ENCODE measurements at regions not wholly inside any gene's neighbourhood (a gene's known extent, or its start where the extent isn't known, plus 50 kb on each side); places are given as distances from the start of the nearest gene placed in this dataset.

- H3K9me2 ChIP-seq (replicated peaks; ENCODE audit: low read length): no peaks in the 10 kb centered on the region
- no TSS peak for BruUV-seq (replicated peaks)
- ChIA-PET POLR2A (ENCODE audit: unreplicated experiment) (no interaction called here), CTCF (no interaction called here)
- no peaks in the 10 kb centered on the region for H3K36me3 ChIP-seq (ENCODE audit: low read depth, low read length)
- H3K9ac ChIP-seq (ENCODE audit: low read length): no peak overlapping the region
- H3K79me2 ChIP-seq (ENCODE audit: low read length): no peaks in the 10 kb centered on the region
- no peaks in the 10 kb centered on the region for H3K27me3 ChIP-seq (ENCODE audit: low read length)
- H3K9me3 ChIP-seq (ENCODE audit: low read length): no peaks in the 10 kb centered on the region
- intact Hi-C loops (cut with micrococcal nuclease): no loop called here
- H3K4me1 ChIP-seq (ENCODE audit: insufficient read depth, low read length): no peaks in the 10 kb centered on the region
- H3K27ac ChIP-seq (ENCODE audit: low read length): no peak overlapping the region
- DNase-seq (no peak), ATAC-seq (no peak)
- TF ChIP-seq EZH2 (IDR thresholded peaks at IDR 0.05; ENCODE audit: low read length, unreplicated experiment) (no peak), CTCF (conservative IDR thresholded peaks at IDR 0.05; ENCODE audit: low read depth, low read length) (no peak), EZH2phosphoT487 (IDR thresholded peaks at IDR 0.05; ENCODE audit: borderline replicate concordance, low read length) (no peak)
- H2AFZ ChIP-seq (ENCODE audit: low read length): no peak overlapping the region
- H3F3A ChIP-seq (ENCODE audit: low read length, unreplicated experiment): no peaks in the 10 kb centered on the region
- no peak overlapping the region for H3K4me3 ChIP-seq (ENCODE audit: low read length)
- no peak overlapping the region for H3K4me2 ChIP-seq (ENCODE audit: low read length)
- H4K20me1 ChIP-seq (ENCODE audit: low read length): no peaks in the 10 kb centered on the region
Observed at GRCh38 chr21:38960251-38960650, 154.5 kb downstream of the ETS2 start.

DNA sequence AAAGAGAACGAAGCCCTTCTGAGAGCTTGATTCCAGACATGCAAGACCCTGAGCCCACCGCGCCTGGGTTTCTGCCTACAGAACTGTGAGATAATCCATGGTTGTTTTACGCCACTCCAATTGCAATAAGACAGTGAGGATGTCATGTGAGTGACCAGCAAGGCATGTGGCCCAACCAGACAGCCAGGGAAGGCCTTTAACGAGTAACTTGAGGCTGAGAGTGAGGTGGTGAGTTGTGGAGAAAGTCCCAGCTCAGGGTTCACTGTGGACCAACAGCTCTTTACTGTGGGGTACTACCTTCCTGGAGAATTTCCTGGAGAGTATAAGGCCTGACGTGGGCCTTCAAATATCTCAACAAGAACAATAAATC lies 153.9 kb downstream of the ETS2 start:
- TF ChIP-seq EZH2 (IDR thresholded peaks at IDR 0.05; ENCODE audit: low read length, unreplicated experiment): no peak
- TF ChIP-seq EZH2phosphoT487 (IDR thresholded peaks at IDR 0.05; ENCODE audit: borderline replicate concordance, low read length): no peak
- no peak for TF ChIP-seq CTCF (conservative IDR thresholded peaks at IDR 0.05; ENCODE audit: low read depth, low read length)
- Histone ChIP-seq H3K9me3 (ENCODE audit: low read length) (no peaks in the 10 kb centered on the region), H3K9ac (ENCODE audit: low read length) (no peak overlapping the region), H3K9me2 (replicated peaks; ENCODE audit: low read length) (no peaks in the 10 kb centered on the region), H2AFZ (ENCODE audit: low read length) (no peak overlapping the region), H3K4me1 (ENCODE audit: insufficient read depth, low read length) (no peaks in the 10 kb centered on the region), H3K4me2 (ENCODE audit: low read length) (no peak overlapping the region), H3K27ac (ENCODE audit: low read length) (no peak overlapping the region), H3K36me3 (ENCODE audit: low read depth, low read length) (no peaks in the 10 kb centered on the region), H3K4me3 (ENCODE audit: low read length) (no peak overlapping the region), H4K20me1 (ENCODE audit: low read length) (no peaks in the 10 kb centered on the region), H3K79me2 (ENCODE audit: low read length) (no peaks in the 10 kb centered on the region), H3K27me3 (ENCODE audit: low read length) (no peaks in the 10 kb centered on the region), H3F3A (ENCODE audit: low read length, unreplicated experiment) (no peaks in the 10 kb centered on the region)
- no peak for ATAC-seq
- DNase-seq: no peak
- no TSS peak for BruUV-seq (replicated peaks)
- POLR2A ChIA-PET (ENCODE audit: unreplicated experiment): no interaction called here
- CTCF ChIA-PET: no interaction called here
- intact Hi-C loops (cut with micrococcal nuclease): no loop called here

GRCh38 chr21:38958940-38959691 lies 153.4 kb downstream of the ETS2 start:
- H3K4me3 ChIP-seq (ENCODE audit: low read length): no peak overlapping the region
- H3K79me2 ChIP-seq (ENCODE audit: low read length): no peaks in the 10 kb centered on the region
- H3K4me2 ChIP-seq (ENCODE audit: low read length): no peak overlapping the region
- CTCF ChIA-PET: no interaction called here
- TF ChIP-seq CTCF (conservative IDR thresholded peaks at IDR 0.05; ENCODE audit: low read depth, low read length): no peak
- TF ChIP-seq EZH2 (IDR thresholded peaks at IDR 0.05; ENCODE audit: low read length, unreplicated experiment): no peak
- TF ChIP-seq EZH2phosphoT487 (IDR thresholded peaks at IDR 0.05; ENCODE audit: borderline replicate concordance, low read length): no peak
- intact Hi-C loops (cut with micrococcal nuclease): no loop called here
- no peaks in the 10 kb centered on the region for H3K27me3 ChIP-seq (ENCODE audit: low read length)
- no peak overlapping the region for H2AFZ ChIP-seq (ENCODE audit: low read length)
- H3K27ac ChIP-seq (ENCODE audit: low read length): no peak overlapping the region
- ATAC-seq (no peak), DNase-seq (no peak)
- H3K9me3 ChIP-seq (ENCODE audit: low read length): no peaks in the 10 kb centered on the region
- no peak overlapping the region for H3K9ac ChIP-seq (ENCODE audit: low read length)
- H3K9me2 ChIP-seq (replicated peaks; ENCODE audit: low read length): no peaks in the 10 kb centered on the region
- H3K4me1 ChIP-seq (ENCODE audit: insufficient read depth, low read length): no peaks in the 10 kb centered on the region
- POLR2A ChIA-PET (ENCODE audit: unreplicated experiment): no interaction called here
- no peaks in the 10 kb centered on the region for H3F3A ChIP-seq (ENCODE audit: low read length, unreplicated experiment)
- no TSS peak for BruUV-seq (replicated peaks)
- no peaks in the 10 kb centered on the region for H3K36me3 ChIP-seq (ENCODE audit: low read depth, low read length)
- H4K20me1 ChIP-seq (ENCODE audit: low read length): no peaks in the 10 kb centered on the region
